Liver (tissue), 8 donors: ENCODE measurements at regions not wholly inside any gene's neighbourhood (a gene's known extent, or its start where the extent isn't known, plus 50 kb on each side); places are given as distances from the start of the nearest gene placed in this dataset.

Experiments used
- DNase-seq: peaks from one replicate; pipeline ENCODE4 v3.0.0-alpha.2; 2017; ENCODE audit warnings: low spot score
- H3K27ac ChIP-seq, 2 donors: one replicate each; pipeline ENCODE4 v1.7.0; 2013; ENCODE audit warnings: inconsistent platforms in 2 of 2, low read length in 2 of 2, control low read depth in 1 of 2, low read depth in 1 of 2, mild to moderate bottlenecking in 1 of 2
- H3K27me3 ChIP-seq, 4 donors: one replicate each; pipeline versions ENCODE4 v1.6.1 to v1.7.0; 2013; ENCODE audit warnings: low read length in 3 of 4, inconsistent platforms in 1 of 4, mild to moderate bottlenecking in 1 of 4, moderate library complexity in 1 of 4; ENCODE audit not compliant: control insufficient read depth in 4 of 4, insufficient read depth in 4 of 4
- H3K36me3 ChIP-seq, 4 donors: one replicate each; pipeline versions ENCODE4 v1.6.1 to v1.7.0; 2013; ENCODE audit warnings: low read length in 3 of 4, mild to moderate bottlenecking in 3 of 4, low read depth in 1 of 4, moderate library complexity in 1 of 4; ENCODE audit not compliant: control insufficient read depth in 4 of 4, insufficient read depth in 3 of 4
- H3K4me1 ChIP-seq, 4 donors: one replicate each; pipeline versions ENCODE4 v1.6.1 to v1.7.0; 2013; ENCODE audit warnings: low read length in 3 of 4, mild to moderate bottlenecking in 3 of 4, moderate library complexity in 1 of 4; ENCODE audit not compliant: control insufficient read depth in 4 of 4, insufficient read depth in 4 of 4
- H3K4me3 ChIP-seq, 3 donors: one replicate each; pipeline versions ENCODE4 v1.6.1 to v1.7.0; 2013; ENCODE audit warnings: low read length in 3 of 3, control low read depth in 1 of 3, low read depth in 1 of 3, mild to moderate bottlenecking in 1 of 3
- H3K9ac ChIP-seq, 2 donors: one replicate each; pipeline ENCODE4 v1.7.0; 2013; ENCODE audit warnings: low read length in 2 of 2, mild to moderate bottlenecking in 2 of 2, moderate library complexity in 2 of 2, control low read depth in 1 of 2, low read depth in 1 of 2
- H3K9me3 ChIP-seq, 4 donors: one replicate each; pipeline versions ENCODE4 v1.6.1 to v1.7.0; 2013; ENCODE audit warnings: low read length in 3 of 4; ENCODE audit not compliant: control insufficient read depth in 4 of 4
- ATF3 ChIP-seq: IDR thresholded peaks from 2 replicates; pipeline ENCODE4 v1.6.1; 2016; ENCODE audit warnings: antibody characterized with exemption
- CTCF ChIP-seq: fragments of 150-350 bp; IDR thresholded peaks from 2 replicates; pipeline ENCODE4 v1.5.1; 2017; ENCODE audit warnings: improper control_type of control experiment, low read depth, low read length; ENCODE audit not compliant: missing input control
- EGR1 ChIP-seq, 2 donors: IDR thresholded peaks; 2 replicates each; pipeline ENCODE4 v1.6.1; 2016 to 2018; ENCODE audit warnings: antibody characterized with exemption in 2 of 2, low read depth in 2 of 2
- FOXA1 ChIP-seq: IDR thresholded peaks from 2 replicates; pipeline ENCODE4 v1.6.1; 2016; ENCODE audit warnings: antibody characterized with exemption
- GABPA ChIP-seq, 2 donors: IDR thresholded peaks in 1 of 2; conservative IDR thresholded peaks in 1 of 2; 2 replicates each; pipeline ENCODE4 v1.6.1; 2016; ENCODE audit warnings: antibody characterized with exemption in 2 of 2, mild to moderate bottlenecking in 1 of 2, moderate library complexity in 1 of 2
- HNF4A ChIP-seq, 2 donors: conservative IDR thresholded peaks; 2 replicates each; pipeline ENCODE4 v1.6.1; 2016; ENCODE audit warnings: antibody characterized with exemption in 2 of 2, mild to moderate bottlenecking in 2 of 2
- HNF4G ChIP-seq: IDR thresholded peaks from 2 replicates; pipeline ENCODE4 v1.6.1; 2016; ENCODE audit warnings: antibody characterized with exemption
- JUND ChIP-seq, 2 donors: IDR thresholded peaks; 2 replicates each; pipeline ENCODE4 v1.6.1; 2016; ENCODE audit warnings: antibody characterized with exemption in 2 of 2
- MAX ChIP-seq: IDR thresholded peaks from 2 replicates; pipeline ENCODE4 v1.6.1; 2016; ENCODE audit warnings: antibody characterized with exemption
- NR2F2 ChIP-seq: IDR thresholded peaks from 2 replicates; pipeline ENCODE4 v1.6.1; 2016; ENCODE audit warnings: antibody characterized with exemption
- RXRA ChIP-seq, 2 donors: IDR thresholded peaks; 2 replicates each; pipeline ENCODE4 v1.6.1; 2017 to 2018; ENCODE audit warnings: antibody characterized with exemption in 2 of 2, mild to moderate bottlenecking in 1 of 2
- SP1 ChIP-seq: IDR thresholded peaks from 2 replicates; pipeline ENCODE4 v1.6.1; 2018; ENCODE audit warnings: antibody characterized with exemption, mild to moderate bottlenecking
- TAF1 ChIP-seq: conservative IDR thresholded peaks from 2 replicates; pipeline ENCODE4 v1.6.1; 2016; ENCODE audit warnings: antibody characterized with exemption, mild to moderate bottlenecking
- YY1 ChIP-seq: IDR thresholded peaks from 2 replicates; pipeline ENCODE4 v1.6.1; 2016; ENCODE audit warnings: antibody characterized with exemption, mild to moderate bottlenecking
- ZBTB33 ChIP-seq: IDR thresholded peaks from 2 replicates; pipeline ENCODE4 v1.6.1; 2016; ENCODE audit warnings: antibody characterized with exemption
- WGBS: extraction: QIAGEN DNeasy Blood & Tissue Kit; methylation state at CpG from one replicate; pipeline ENCODE4 v1.1.7; 2013; 5-methylcytosine and 5-hydroxymethylcytosine counted together
- donor health status: healthy.
- donor health status: healthy.
- donor health status: healthy.
- donor health status: healthy.
- donor health status: healthy.

- H3K4me1 ChIP-seq, result no peaks in the 10 kb centered on the region
- H3K27ac ChIP-seq, result no peak overlapping the region
- H3K9me3 ChIP-seq, result no peaks in the 10 kb centered on the region
- TF ChIP-seq NR2F2 (no peak), FOXA1 (no peak), CTCF (no peak), JUND (IDR thresholded peaks at IDR 0.05) (no peak), EGR1 (IDR thresholded peaks at IDR 0.05; ENCODE audit: low read depth in 2 of 2) (no peak), GABPA (IDR thresholded peaks at IDR 0.05 in 1 of 2, conservative IDR thresholded peaks at IDR 0.05 in 1 of 2) (no peak), ZBTB33 (no peak), HNF4A (conservative IDR thresholded peaks at IDR 0.05) (no peak), TAF1 (no peak), YY1 (no peak), MAX (no peak), SP1 (no peak), ATF3 (no peak), RXRA (IDR thresholded peaks at IDR 0.05) (no peak)
- 88% methylated on average over 11 of the region's 11 CpGs for WGBS
- H3K4me3 ChIP-seq, result no peak overlapping the region
- no peak for DNase-seq
- H3K36me3 ChIP-seq, result no peaks in the 10 kb centered on the region
- H3K9ac ChIP-seq, result no peak overlapping the region
- peaks cover 0 to 3% (median 0%) of the 10 kb centered on the region in 4 donors for H3K27me3 ChIP-seq
Observed at GRCh38 chr2:59662127-59662861, 891.2 kb downstream of the BCL11A start.

GRCh38 chr2:59660262-59660661 is 893.2 kb downstream of the BCL11A start:
- 78% methylated on average over 4 of the region's 4 CpGs for WGBS
- peaks cover 0 to 3% (median 0%) of the 10 kb centered on the region in 4 donors for H3K27me3 ChIP-seq

More at GRCh38 chr2:59660262-59660661, 893.2 kb downstream of the BCL11A start:
- Histone ChIP-seq H3K4me1 (no peaks in the 10 kb centered on the region), H3K4me3 (no peak overlapping the region), H3K27ac (no peak overlapping the region), H3K9ac (no peak overlapping the region), H3K9me3 (peaks cover 0 to 2% (median 0%) of the 10 kb centered on the region in 4 donors), H3K36me3 (no peaks in the 10 kb centered on the region)
- DNase-seq, result no peak
- TF ChIP-seq YY1 (no peak), ATF3 (no peak), HNF4G (no peak), MAX (no peak)
